ENCODE measurements at regions not wholly inside any gene's neighbourhood (a gene's known extent, or its start where the extent isn't known, plus 50 kb on each side); places are given as distances from the start of the nearest gene placed in this dataset.

- DNase-seq (ENCODE audit: low spot score) = no peak
- TF ChIP-seq MAX (IDR thresholded peaks at IDR 0.05) (no peak), REST (IDR thresholded peaks at IDR 0.05) (no peak), JUND (IDR thresholded peaks at IDR 0.05) (no peak), YY1 (IDR thresholded peaks at IDR 0.05) (no peak), HNF4G (IDR thresholded peaks at IDR 0.05) (no peak), ZBTB33 (IDR thresholded peaks at IDR 0.05) (no peak), FOXA1 (IDR thresholded peaks at IDR 0.05) (no peak), EGR1 (IDR thresholded peaks at IDR 0.05; ENCODE audit: low read depth in 2 of 2) (no peak), NR2F2 (IDR thresholded peaks at IDR 0.05) (no peak)
- Histone ChIP-seq H3K27me3 (ENCODE audit: control insufficient read depth in 4 of 4, insufficient read depth in 4 of 4, low read length in 3 of 4) (no peaks in the 10 kb centered on the region), H3K4me1 (ENCODE audit: control insufficient read depth in 4 of 4, insufficient read depth in 4 of 4, low read length in 3 of 4) (peaks cover 19 to 58% (median 40%) of the 10 kb centered on the region in 4 donors), H3K27ac (ENCODE audit: low read depth in 1 of 2, low read length in 2 of 2) (no peak overlapping the region), H3K36me3 (ENCODE audit: control insufficient read depth in 4 of 4, insufficient read depth in 3 of 4, low read depth in 1 of 4, low read length in 3 of 4) (no peaks in the 10 kb centered on the region), H3K4me3 (ENCODE audit: low read depth in 1 of 3, low read length in 3 of 3) (no peak overlapping the region), H3K9me3 (ENCODE audit: control insufficient read depth in 4 of 4, low read length in 3 of 4) (no peaks in the 10 kb centered on the region), H3K9ac (ENCODE audit: low read depth in 1 of 2, low read length in 2 of 2) (no peak overlapping the region)
- WGBS = 32% methylated on average over 1 of the region's 1 CpG
Measured at GRCh38 chr7:41445432-41445831, 257.5 kb downstream of the INHBA start.

GRCh38 chr7:41439515-41439879, 263.4 kb downstream of the INHBA start:
- 84% methylated on average over 7 of the region's 7 CpGs for WGBS
- peaks cover 2 to 30% (median 18%) of the 10 kb centered on the region in 4 donors for H3K4me1 ChIP-seq (ENCODE audit: control insufficient read depth in 4 of 4, insufficient read depth in 4 of 4, low read length in 3 of 4)
- no peak for TF ChIP-seq TAF1 (conservative IDR thresholded peaks at IDR 0.05)
- no peak for TF ChIP-seq HNF4G (IDR thresholded peaks at IDR 0.05)
- no peak for TF ChIP-seq ZBTB33 (IDR thresholded peaks at IDR 0.05)
- TF ChIP-seq GABPA (IDR thresholded peaks at IDR 0.05 in 1 of 2, conservative IDR thresholded peaks at IDR 0.05 in 1 of 2) = no peak
- no peak for TF ChIP-seq CTCF (IDR thresholded peaks at IDR 0.05; ENCODE audit: low read depth, low read length, missing input control)
- TF ChIP-seq ATF3 (IDR thresholded peaks at IDR 0.05) = no peak
- TF ChIP-seq REST (IDR thresholded peaks at IDR 0.05) = no peak

More at GRCh38 chr7:41439515-41439879, 263.4 kb downstream of the INHBA start:
- Histone ChIP-seq H3K4me3 (ENCODE audit: low read depth in 1 of 3, low read length in 3 of 3) (no peak overlapping the region), H3K9ac (ENCODE audit: low read depth in 1 of 2, low read length in 2 of 2) (no peak overlapping the region), H3K36me3 (ENCODE audit: control insufficient read depth in 4 of 4, insufficient read depth in 3 of 4, low read depth in 1 of 4, low read length in 3 of 4) (no peaks in the 10 kb centered on the region), H3K9me3 (ENCODE audit: control insufficient read depth in 4 of 4, low read length in 3 of 4) (no peaks in the 10 kb centered on the region), H3K27ac (ENCODE audit: low read depth in 1 of 2, low read length in 2 of 2) (no peak overlapping the region), H3K27me3 (ENCODE audit: control insufficient read depth in 4 of 4, insufficient read depth in 4 of 4, low read length in 3 of 4) (no peaks in the 10 kb centered on the region)
- DNase-seq (ENCODE audit: low spot score) = no peak

Measured in liver (tissue), 8 donors.